Loucy (cell line): ENCODE measurements at regions not wholly inside any gene's neighbourhood (a gene's known extent, or its start where the extent isn't known, plus 50 kb on each side); places are given as distances from the start of the nearest gene placed in this dataset.

Experiments used
- EZH2phosphoT487 ChIP-seq: fragments of 200-600 bp; IDR thresholded peaks from 2 replicates; pipeline ENCODE4 v1.6.1; 2018; ENCODE audit warnings: antibody characterized with exemption, mild to moderate bottlenecking, moderate library complexity, borderline replicate concordance
- TF ChIP-seq, protein P1 (sequence below): fragments of 200-600 bp; sonication (generic); conservative IDR thresholded peaks from 2 replicates; pipeline ENCODE4 v1.5.1; 2014; ENCODE audit warnings: mild to moderate bottlenecking, antibody characterized with exemption, low read length

DNA sequence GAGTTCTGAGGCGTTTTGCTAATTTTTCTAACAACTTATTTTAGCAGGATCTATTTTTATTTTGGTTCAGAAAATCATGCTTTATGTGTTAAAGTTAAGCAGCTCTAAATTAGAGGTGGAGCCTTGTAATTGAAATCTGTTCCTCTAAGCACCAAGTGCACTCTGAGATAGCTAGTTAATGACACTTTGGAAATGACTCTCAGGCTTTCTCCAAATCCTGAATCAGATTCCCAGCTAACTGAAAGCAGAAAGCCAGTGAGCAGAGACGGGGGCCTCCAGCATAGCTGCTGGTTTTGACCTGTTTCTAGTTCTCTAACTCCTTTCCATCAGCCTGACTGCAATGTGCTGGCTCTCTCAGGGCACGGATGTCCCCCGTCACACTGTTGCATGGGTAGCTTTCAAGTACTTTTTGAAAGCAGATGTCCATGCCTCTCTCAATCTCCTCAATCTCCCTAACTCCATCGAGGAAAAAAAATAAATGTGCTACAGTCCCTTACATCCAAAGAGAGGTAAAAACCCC, 326.5 kb downstream of the SATB2 start:
- TF ChIP-seq, protein P1, sequence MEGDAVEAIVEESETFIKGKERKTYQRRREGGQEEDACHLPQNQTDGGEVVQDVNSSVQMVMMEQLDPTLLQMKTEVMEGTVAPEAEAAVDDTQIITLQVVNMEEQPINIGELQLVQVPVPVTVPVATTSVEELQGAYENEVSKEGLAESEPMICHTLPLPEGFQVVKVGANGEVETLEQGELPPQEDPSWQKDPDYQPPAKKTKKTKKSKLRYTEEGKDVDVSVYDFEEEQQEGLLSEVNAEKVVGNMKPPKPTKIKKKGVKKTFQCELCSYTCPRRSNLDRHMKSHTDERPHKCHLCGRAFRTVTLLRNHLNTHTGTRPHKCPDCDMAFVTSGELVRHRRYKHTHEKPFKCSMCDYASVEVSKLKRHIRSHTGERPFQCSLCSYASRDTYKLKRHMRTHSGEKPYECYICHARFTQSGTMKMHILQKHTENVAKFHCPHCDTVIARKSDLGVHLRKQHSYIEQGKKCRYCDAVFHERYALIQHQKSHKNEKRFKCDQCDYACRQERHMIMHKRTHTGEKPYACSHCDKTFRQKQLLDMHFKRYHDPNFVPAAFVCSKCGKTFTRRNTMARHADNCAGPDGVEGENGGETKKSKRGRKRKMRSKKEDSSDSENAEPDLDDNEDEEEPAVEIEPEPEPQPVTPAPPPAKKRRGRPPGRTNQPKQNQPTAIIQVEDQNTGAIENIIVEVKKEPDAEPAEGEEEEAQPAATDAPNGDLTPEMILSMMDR, result no peak
- no peak for TF ChIP-seq EZH2phosphoT487
